Natural killer cell (primary cell): ENCODE measurements at regions not wholly inside any gene's neighbourhood (a gene's known extent, or its start where the extent isn't known, plus 50 kb on each side); places are given as distances from the start of the nearest gene placed in this dataset.

Source experiments
- ATAC-seq, 3 donors: fragments of 150-1000 bp in 2 of 3; fragments of 200-7000 bp in 1 of 3; cut with Tn5 transposase; 1 replicate in 1 of 3; 2 replicates in 2 of 3; pipeline ENCODE4 v1.10.0; 2021; ENCODE audit warnings: mild to moderate bottlenecking in 2 of 3, moderate library complexity in 2 of 3
- DNase-seq, 2 donors: peaks; one replicate each; pipeline versions ENCODE4 v3.0.0 to v3.0.0-alpha.2; 2013 to 2021; ENCODE audit warnings: mixed read lengths in 1 of 2
- H3K27ac ChIP-seq: one replicate; pipeline ENCODE4 v1.5.1; 2013; ENCODE audit warnings: mild to moderate bottlenecking, low read length
- H3K27me3 ChIP-seq: one replicate; pipeline ENCODE4 v1.6.1; 2013; ENCODE audit warnings: low read length; ENCODE audit not compliant: control insufficient read depth, insufficient read depth
- H3K36me3 ChIP-seq: one replicate; pipeline ENCODE4 v1.6.1; 2013; ENCODE audit warnings: low read length; ENCODE audit not compliant: control insufficient read depth, insufficient read depth
- H3K4me1 ChIP-seq: one replicate; pipeline ENCODE4 v1.6.1; 2013; ENCODE audit warnings: low read length; ENCODE audit not compliant: control insufficient read depth, insufficient read depth
- H3K4me3 ChIP-seq: one replicate; pipeline ENCODE4 v1.5.1; 2013; ENCODE audit warnings: low read length
- H3K9me3 ChIP-seq: one replicate; pipeline ENCODE4 v1.6.1; 2013; ENCODE audit warnings: low read length; ENCODE audit not compliant: control insufficient read depth, insufficient read depth
- H3K27ac Mint-ChIP-seq, 2 donors: one replicate each; pipeline ENCODE4 v1.8.0; 2022; ENCODE audit warnings: mild to moderate bottlenecking in 2 of 2, mixed read lengths in 2 of 2, moderate library complexity in 1 of 2
- H3K27me3 Mint-ChIP-seq, 2 donors: one replicate each; pipeline ENCODE4 v1.8.0; 2022; ENCODE audit warnings: low read depth in 2 of 2, mixed read lengths in 2 of 2
- H3K36me3 Mint-ChIP-seq: one replicate; pipeline ENCODE4 v1.8.0; 2022; ENCODE audit warnings: mixed read lengths
- H3K4me1 Mint-ChIP-seq, 2 donors: one replicate each; pipeline ENCODE4 v1.8.0; 2022; ENCODE audit warnings: mixed read lengths in 2 of 2
- H3K4me3 Mint-ChIP-seq: one replicate; pipeline ENCODE4 v1.8.0; 2022; ENCODE audit warnings: mild to moderate bottlenecking, moderate library complexity, mixed read lengths
- H3K9me3 Mint-ChIP-seq, 2 donors: one replicate each; pipeline ENCODE4 v1.8.0; 2022; ENCODE audit warnings: mixed read lengths in 2 of 2
- CTCF ChIP-seq: fragments of 200-600 bp; IDR thresholded peaks from one replicate; pipeline ENCODE4 v1.8.0; 2022; ENCODE audit warnings: antibody characterized with exemption
- WGBS: methylation state at CpG from one replicate; pipeline ENCODE4 v1.1.7; 2013; ENCODE audit warnings: missing lambda C conversion rate; ENCODE audit not compliant: insufficient coverage; 5-methylcytosine and 5-hydroxymethylcytosine counted together
- intact Hi-C: fragments of 100-400 bp; cut with micrococcal nuclease; formaldehyde crosslinking; loops from one replicate; pipeline ENCODE4 v1.14.2; 2022

- Mint-ChIP-seq H3K27me3 (peaks cover 10 to 11% of the 10 kb centered on the region in 2 donors), H3K4me3 (no peak overlapping the region), H3K27ac (no peak overlapping the region), H3K4me1 (no peaks in the 10 kb centered on the region), H3K36me3 (no peaks in the 10 kb centered on the region), H3K9me3 (peaks cover 2 to 4% of the 10 kb centered on the region in 2 donors)
- intact Hi-C loops: no loop called here
- ATAC-seq (no peak), DNase-seq (no peak)
- no peak for TF ChIP-seq CTCF
- H3K4me1 ChIP-seq: no peaks in the 10 kb centered on the region
- peak overlapping the region; percentile 76 for H3K27ac ChIP-seq
- no peaks in the 10 kb centered on the region for H3K27me3 ChIP-seq
- H3K36me3 ChIP-seq: no peaks in the 10 kb centered on the region
- 62% methylated on average over 3 of the region's 4 CpGs for WGBS
- H3K4me3 ChIP-seq: no peak overlapping the region
- H3K9me3 ChIP-seq: no peaks in the 10 kb centered on the region
These were observed 186.0 kb downstream of the KIF20B start for GRCh38 chr10:89887406-89887805.

GRCh38 chr10:89887830-89888229, 186.4 kb downstream of the KIF20B start:
- Mint-ChIP-seq H3K27me3 (peaks cover 7 to 10% of the 10 kb centered on the region in 2 donors), H3K4me3 (no peak overlapping the region), H3K4me1 (no peaks in the 10 kb centered on the region), H3K36me3 (no peaks in the 10 kb centered on the region), H3K9me3 (peaks cover 0 to 2% of the 10 kb centered on the region in 2 donors), H3K27ac (no peak overlapping the region)
- DNase-seq (no peak), ATAC-seq (no peak)
- Histone ChIP-seq H3K36me3 (no peaks in the 10 kb centered on the region), H3K4me1 (no peaks in the 10 kb centered on the region), H3K27me3 (no peaks in the 10 kb centered on the region), H3K4me3 (no peak overlapping the region), H3K27ac (peak overlapping the region; percentile 76), H3K9me3 (no peaks in the 10 kb centered on the region)
- 60% methylated on average over 7 of the region's 7 CpGs for WGBS
- TF ChIP-seq CTCF: no peak
- intact Hi-C loops: no loop called here

- WGBS: no CpG with 5 or more reads among the region's 1 CpG
- Histone ChIP-seq H3K4me3 (no peak overlapping the region), H3K27me3 (no peaks in the 10 kb centered on the region), H3K4me1 (no peaks in the 10 kb centered on the region), H3K36me3 (no peaks in the 10 kb centered on the region), H3K9me3 (no peaks in the 10 kb centered on the region), H3K27ac (peak overlapping the region; percentile 79)
- no peak overlapping the region for H3K4me3 Mint-ChIP-seq
- no peak for TF ChIP-seq CTCF
- no peak overlapping the region for H3K27ac Mint-ChIP-seq
- no peak for DNase-seq
- no peaks in the 10 kb centered on the region for H3K36me3 Mint-ChIP-seq
- peaks cover 4 to 7% of the 10 kb centered on the region in 2 donors for H3K27me3 Mint-ChIP-seq
- intact Hi-C loops: no loop called here
- no peak for ATAC-seq
- no peaks in the 10 kb centered on the region for H3K4me1 Mint-ChIP-seq
- H3K9me3 Mint-ChIP-seq: peaks cover 0 to 2% of the 10 kb centered on the region in 2 donors
These were observed 187.1 kb downstream of the KIF20B start for GRCh38 chr10:89888321-89889070.

GRCh38 chr10:89889606-89890005, 188.2 kb downstream of the KIF20B start:
- no peak for TF ChIP-seq CTCF
- WGBS: 80% methylated on average over 2 of the region's 2 CpGs
- ATAC-seq (no peak), DNase-seq (no peak)
- Histone ChIP-seq H3K4me3 (no peak overlapping the region), H3K27ac (peak overlapping the region; percentile 79), H3K9me3 (no peaks in the 10 kb centered on the region), H3K27me3 (no peaks in the 10 kb centered on the region), H3K36me3 (no peaks in the 10 kb centered on the region), H3K4me1 (no peaks in the 10 kb centered on the region)
- intact Hi-C loops: no loop called here
- Mint-ChIP-seq H3K27ac (no peak overlapping the region), H3K4me1 (no peaks in the 10 kb centered on the region), H3K9me3 (peaks cover 0 to 2% of the 10 kb centered on the region in 2 donors), H3K36me3 (no peaks in the 10 kb centered on the region), H3K4me3 (no peak overlapping the region), H3K27me3 (peaks cover 0 to under 1% of the 10 kb centered on the region in 2 donors)
